LHCN-M2 (cell line): ENCODE measurements at regions not wholly inside any gene's neighbourhood (a gene's known extent, or its start where the extent isn't known, plus 50 kb on each side); places are given as distances from the start of the nearest gene placed in this dataset.
"Not testable (repeated sequence)": the region's sequence is repeated elsewhere in the genome, so short reads cannot be mapped to it uniquely, and the experiment has no call there.

Experiments
- DNase-seq: peaks from one replicate; pipeline ENCODE4 v3.0.0-alpha.2; 2012; ENCODE audit warnings: low read depth

DNA sequence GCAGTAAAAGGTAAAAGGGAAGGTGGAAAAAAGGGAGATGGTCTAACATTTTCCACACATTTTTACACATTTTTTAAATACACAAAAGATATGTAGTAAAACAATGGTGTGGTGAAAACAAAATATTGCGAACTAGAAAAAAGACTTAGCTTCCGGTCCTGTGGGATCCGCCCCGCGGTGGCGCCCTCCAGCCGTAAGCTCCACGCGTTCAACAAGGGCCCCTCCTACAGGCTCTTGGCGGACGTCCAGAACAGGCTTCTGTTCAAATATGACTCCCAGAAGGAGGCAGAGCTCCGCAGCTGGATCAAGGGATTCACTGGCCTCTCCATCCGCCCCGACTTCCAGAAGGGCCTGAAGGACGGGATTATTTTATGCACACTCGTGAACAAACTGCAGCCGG is 134.1 kb upstream of the TEKT4 start:
- not testable (repeated sequence) for DNase-seq

DNA sequence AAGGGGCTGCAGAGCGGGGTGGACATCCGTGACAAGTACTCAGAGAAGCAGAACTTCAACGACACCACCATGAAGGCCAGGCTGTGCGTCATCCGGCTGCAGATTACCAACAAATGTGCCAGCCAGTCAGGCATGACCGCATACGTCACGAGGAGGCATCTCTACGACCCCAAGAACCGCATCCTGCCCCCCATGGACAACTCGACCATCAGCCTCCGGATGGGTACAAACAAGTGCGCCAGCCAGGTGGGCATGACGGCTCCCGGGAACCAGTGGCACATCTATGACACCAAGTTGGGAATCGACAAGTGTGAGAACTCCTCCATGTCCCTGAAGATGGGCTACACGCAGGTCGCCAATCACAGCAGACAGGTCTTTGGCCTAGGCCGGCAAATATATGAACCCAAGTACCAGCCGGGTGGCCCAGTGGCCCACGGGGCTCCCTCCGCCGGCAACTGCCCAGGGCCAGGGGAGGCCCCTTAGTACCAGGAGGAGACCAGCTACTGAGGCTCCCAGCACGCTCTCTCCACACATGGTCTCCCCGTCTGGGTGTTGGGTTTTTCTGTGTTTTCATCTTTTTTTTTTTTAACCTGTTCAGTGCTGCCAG is 133.4 kb upstream of the TEKT4 start:
- not testable (repeated sequence) for DNase-seq

DNA sequence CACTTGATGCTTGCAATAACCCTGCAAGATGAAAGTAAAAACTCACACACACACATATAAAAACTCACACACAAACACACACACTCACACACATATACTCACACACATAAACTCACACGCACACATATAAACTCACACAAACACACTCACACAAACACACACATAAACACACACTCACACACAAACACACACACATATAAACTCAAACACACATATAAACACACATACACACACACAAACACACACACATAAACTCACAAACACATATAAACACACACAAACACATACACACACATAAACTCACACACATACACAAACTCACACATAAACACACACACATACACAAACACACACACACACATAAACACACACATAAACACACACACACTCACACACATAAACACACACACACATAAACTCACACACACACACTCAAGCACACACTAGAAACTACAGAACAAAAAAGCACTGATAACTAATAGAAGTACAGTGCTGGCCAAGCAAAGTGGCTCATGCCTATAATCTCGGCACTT is 117.7 kb upstream of the TEKT4 start:
- no peak for DNase-seq

DNA sequence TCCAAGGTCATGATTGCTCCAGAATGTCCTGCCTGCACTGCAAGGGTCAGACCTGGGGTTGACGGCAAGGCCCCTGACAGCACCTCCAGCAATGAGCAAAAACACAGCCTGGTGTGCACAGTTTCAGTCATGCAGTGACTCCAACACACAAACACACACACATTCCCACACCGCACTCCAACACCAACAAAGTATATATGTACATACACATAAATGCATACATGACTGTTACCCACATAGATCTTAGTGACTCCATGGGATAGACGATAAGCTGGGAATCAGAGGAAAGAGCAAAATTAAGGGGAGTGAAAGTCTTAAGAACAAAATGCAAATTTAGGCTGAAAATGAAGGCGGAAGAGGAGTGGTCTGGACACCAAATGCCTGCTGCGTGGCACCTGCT is 112.7 kb upstream of the TEKT4 start:
- DNase-seq = no peak

DNA sequence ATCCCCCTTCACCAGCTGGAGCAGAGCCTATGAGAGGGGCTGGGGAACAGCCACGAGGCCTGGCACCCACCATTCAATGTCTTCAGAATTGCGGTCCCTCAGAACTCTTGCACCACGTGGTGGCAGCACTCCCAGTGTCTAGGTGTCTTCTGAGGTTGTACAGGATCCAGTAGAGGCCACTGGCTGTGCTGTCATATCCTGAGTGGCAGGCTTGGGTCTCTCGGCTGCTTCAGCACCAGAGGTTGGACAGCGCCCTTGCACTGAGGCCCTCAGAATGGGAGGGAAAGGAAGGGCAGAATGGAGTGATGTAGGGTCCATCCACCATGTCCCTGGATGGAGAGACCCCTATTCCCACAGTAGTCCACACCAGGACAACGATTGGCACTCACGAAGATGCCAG is 112.0 kb upstream of the TEKT4 start:
- no peak for DNase-seq

DNA sequence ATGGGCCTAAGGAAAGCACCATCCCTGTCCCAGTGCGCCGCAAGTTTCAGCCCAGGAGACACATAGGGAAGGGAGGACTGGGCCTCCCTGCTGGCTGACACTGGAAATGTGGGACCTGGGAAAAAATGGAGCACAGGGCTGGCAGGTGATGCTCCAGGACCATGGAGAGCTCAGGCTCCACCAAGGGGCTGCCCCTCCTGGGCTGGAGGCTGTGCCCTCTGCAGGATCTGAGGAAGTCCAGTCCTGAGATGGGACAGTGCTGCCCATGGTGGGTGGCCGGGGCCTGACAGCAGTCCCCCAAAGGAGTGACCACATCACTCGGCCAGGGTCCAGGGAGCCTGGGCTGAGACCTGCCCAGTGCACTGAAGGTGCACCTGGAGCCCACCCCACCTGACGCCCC is 108.6 kb upstream of the TEKT4 start:
- no peak for DNase-seq

DNA sequence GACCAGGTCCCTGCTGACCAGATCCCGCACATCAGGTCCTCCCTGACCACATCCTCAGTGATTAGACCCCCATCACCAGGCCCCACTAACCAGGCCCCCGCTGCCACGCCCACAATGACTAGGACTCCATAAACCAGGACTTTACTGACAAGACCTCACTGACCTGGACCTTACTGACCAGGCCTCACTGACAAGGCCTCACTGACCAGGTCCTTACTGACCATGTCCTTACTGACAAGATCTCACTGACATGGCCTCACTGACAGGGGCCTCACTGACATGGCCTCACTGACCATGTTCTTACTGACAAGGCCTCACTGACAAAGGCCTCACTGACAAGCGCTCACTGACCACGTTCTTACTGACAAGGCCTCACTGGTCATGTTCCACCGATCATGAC is 107.9 kb upstream of the TEKT4 start:
- no peak for DNase-seq

DNA sequence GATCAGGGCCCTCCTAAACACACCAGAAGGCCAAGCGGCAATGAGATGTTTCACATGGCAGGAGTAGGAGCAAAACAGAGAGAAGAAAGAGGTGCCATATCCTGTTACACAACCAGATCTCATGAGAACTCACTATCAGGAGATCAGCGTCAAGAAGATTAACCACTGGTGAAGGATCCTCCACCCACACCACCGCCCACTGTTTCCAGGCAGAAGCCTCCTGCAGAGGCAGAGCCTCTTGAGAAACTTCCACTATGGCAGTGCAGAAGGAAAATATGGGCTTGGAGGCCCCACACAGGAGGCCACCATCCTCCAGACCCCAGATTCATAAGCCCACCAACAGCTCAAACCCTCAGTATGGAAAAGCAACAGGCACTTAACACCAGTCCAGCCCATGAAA is 106.9 kb upstream of the TEKT4 start:
- DNase-seq = not testable (repeated sequence)

DNA sequence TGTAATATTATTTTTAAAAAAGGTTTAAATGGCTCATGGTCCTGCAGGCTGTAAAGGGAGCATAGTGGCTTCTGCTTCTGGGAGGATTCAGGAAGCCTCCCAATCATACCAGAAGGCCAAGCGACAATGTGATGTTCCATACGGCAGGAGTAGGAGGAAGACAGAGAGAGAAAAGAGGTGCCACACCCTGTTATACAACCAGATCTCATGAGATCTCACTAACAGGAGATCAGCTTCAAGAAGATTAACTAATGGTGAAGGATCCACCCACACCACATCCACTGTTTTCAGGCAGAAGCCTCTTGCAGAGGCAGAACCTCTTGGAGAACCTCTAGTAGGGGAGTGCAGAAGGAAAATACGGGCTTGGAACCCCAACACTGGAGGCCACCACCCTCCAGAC is 103.9 kb upstream of the TEKT4 start:
- no peak for DNase-seq

DNA sequence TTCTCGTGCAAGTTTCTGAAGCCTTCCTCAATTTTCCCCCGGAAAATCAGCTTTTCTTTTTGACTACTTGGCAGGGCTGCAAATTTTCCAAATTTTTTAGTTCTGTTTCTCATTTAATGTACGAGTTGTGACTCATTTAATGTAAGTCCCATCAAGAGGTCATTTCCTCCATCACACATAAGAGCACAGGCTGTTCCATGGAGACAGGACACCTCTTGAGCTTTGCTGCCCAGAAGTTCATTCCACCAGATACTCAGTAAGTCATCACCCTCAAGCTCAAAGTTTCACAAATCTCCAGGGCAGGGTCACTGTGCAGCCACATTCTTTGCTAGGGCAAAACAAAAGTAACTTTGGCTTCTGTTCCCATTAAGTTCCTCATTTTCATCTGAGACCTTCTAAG is 101.5 kb upstream of the TEKT4 start:
- no peak for DNase-seq

DNA sequence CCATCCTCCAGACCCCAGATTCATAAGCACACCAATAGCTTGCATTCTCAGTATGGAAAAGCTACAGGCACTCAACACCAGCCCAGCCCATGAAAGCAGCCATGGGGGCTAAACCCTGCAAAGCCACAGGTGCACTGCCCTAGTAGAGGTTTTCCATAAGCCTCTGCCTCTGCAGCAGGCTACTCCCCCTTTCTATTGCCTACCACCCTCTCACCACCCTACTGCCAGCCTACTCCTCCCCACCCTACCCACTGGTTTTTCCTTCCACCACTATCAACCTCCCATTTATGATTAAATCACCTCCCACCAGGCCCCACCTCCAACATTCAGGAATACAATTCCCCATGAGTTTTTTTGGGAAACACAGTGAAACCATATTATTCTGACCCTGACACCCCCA is 96.4 kb upstream of the TEKT4 start:
- DNase-seq = no peak

DNA sequence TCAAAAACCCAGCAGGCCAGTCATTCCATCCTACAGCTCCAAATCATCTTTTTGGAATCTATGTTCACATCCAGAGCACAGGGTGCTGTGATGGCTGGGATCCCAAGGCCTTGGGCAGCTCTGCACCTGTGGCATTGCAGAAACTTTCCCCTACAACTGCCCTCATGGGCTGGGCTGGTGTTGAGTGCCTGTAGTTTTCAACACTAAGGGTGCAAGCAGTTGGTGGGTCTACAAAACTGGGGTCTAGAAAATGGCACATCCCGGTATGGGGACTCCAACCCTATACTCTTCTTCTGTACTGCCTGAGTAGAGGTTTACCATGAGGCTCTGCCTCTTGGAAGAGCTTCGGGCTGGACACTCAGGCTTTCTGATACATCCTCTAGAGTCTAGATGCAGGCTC is 95.2 kb upstream of the TEKT4 start:
- DNase-seq = no peak

DNA sequence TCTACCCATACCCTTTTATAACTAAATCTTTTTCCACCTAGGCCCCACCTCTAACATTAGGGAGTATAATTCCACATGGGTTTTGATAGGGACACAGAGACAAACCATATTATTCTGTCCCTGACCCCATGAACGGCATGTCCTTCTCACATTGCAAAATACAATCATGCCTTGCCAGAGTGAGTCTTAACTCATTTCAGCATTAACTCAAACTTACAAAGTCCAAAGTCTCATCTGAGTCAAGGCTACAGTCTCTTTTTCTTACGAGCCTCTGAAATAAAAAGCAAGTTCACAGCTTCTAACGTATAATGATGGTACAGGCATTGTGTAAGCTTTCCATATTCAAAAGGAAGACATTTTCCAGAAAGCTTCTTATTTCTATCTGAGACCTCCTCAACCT is 86.1 kb upstream of the TEKT4 start:
- not testable (repeated sequence) for DNase-seq

DNA sequence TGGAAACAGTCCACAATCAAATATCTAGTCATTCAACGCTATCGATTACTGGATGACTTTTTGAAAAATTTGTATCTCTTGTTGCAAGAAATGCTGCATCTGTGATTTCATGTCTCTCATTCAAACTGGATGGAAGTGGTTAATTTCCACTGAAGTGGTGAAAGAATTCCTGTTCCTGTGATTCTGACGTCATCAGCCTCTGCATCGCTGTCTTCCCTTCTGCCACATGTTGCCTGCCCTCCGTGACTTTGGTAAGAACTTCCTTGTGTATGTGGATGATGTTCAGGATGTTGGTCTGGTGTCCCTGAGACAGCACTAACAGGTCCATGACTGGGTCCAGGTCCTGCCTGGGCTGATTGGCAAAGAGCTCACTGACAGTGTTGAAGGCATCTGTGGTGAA is 84.8 kb upstream of the TEKT4 start:
- not testable (repeated sequence) for DNase-seq

DNA sequence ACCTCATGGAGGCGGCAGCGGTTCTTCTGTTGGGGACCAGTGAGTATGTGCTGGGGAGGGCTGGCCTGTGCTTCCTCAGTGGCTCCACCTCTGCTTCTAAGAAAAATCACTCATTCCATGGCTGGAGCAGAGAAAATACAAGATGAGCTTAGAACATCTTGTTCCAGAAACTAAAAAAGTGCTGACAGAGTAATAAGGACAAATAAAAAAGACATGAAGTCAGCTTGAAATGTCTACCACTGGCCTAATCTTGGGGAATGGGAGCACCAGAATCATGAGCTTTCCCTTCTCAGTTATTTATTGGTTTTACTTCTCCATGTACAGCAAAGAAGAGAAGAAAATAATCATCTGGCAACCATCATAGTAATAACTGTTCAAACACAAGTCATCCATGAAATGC is 81.1 kb upstream of the TEKT4 start:
- not testable (repeated sequence) for DNase-seq

DNA sequence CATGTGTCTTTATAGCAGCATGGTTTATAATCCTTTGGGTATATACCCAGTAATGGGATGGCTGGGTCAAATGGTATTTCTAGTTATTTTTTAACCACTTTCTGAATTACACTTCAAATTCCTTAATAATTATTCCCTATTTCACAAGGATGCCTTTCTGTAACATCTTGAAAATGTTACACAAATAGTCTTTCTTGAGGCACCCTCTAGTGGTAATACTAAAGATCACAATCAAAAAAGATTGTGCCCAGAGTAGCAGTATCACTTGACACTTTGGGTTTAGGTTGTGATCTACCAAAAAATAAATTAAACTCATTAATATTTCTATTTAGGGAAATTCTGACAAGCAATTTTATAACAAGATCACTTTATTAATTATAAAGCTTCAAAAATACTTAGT is 74.0 kb upstream of the TEKT4 start:
- DNase-seq = peak; percentile 10
